Prostate gland (tissue), 2 donors: ENCODE measurements at regions not wholly inside any gene's neighbourhood (a gene's known extent, or its start where the extent isn't known, plus 50 kb on each side); places are given as distances from the start of the nearest gene placed in this dataset.
"Not testable (repeated sequence)": the region's sequence is repeated elsewhere in the genome, so short reads cannot be mapped to it uniquely, and the experiment has no call there.

Source experiments
- CTCF ChIP-seq, 4 experiments: fragments of 200-600 bp in 2 of 4; fragments of 450-650 bp in 2 of 4; sonication (generic) in 2 of 4; IDR thresholded peaks; 1 replicate in 3 of 4; 2 replicates in 1 of 4; pipeline ENCODE4 v1.5.1; 2016 to 2019; ENCODE audit warnings: antibody characterized with exemption in 4 of 4, mild to moderate bottlenecking in 2 of 4, moderate library complexity in 2 of 4
- POLR2AphosphoS5 ChIP-seq: sonication (generic); formaldehyde crosslinking; IDR thresholded peaks from one replicate; pipeline ENCODE4 v1.6.1; 2017; ENCODE audit warnings: antibody characterized with exemption

GRCh38 chr16:29087673-29088072, 102.8 kb downstream of the LAT start:
- TF ChIP-seq CTCF (IDR thresholded peaks at IDR 0.05); POLR2AphosphoS5: not testable (repeated sequence)
